Endothelial cell of umbilical vein (primary cell): ENCODE measurements at regions not wholly inside any gene's neighbourhood (a gene's known extent, or its start where the extent isn't known, plus 50 kb on each side); places are given as distances from the start of the nearest gene placed in this dataset.

ENCODE experiments used
- BruUV-seq: library from RNA; stranded (reverse); fragments of 400-500 nt; replicated peaks from 2 replicates; lab custom pipeline; 2021; lab: Mats Ljungman, UMichigan
- CTCF ChIA-PET: fragments of 300-600, 350-600 bp; sonication (Branson Sonifier 250); formaldehyde crosslinking; loops from one replicate; lab custom pipeline; 2021; ENCODE audit warnings: antibody characterized with exemption, inconsistent platforms; lab: Charles Lee
- POLR2A ChIA-PET: fragments of 300-600, 350-600 bp; sonication (Branson Sonifier 250); formaldehyde crosslinking; loops from one replicate; lab custom pipeline; 2021; ENCODE audit warnings: antibody characterized with exemption, inconsistent platforms; lab: Charles Lee
- DNase-seq: peaks from one replicate; pipeline ENCODE4 v3.0.0-alpha.2; 2011; ENCODE audit warnings: low read depth, low spot score
- FAIRE-seq: peaks from 2 replicates; lab custom pipeline; 2011; peaks lifted over from hg19 to GRCh38; lab: Jason Lieb, UNC
- H2AFZ ChIP-seq: 2 replicates; pipeline ENCODE4 v1.6.0; 2012; ENCODE audit warnings: low read depth, low read length, control low read depth, inconsistent platforms
- H3K27ac ChIP-seq: 2 replicates; pipeline ENCODE4 v1.5.1; 2011; ENCODE audit warnings: low read depth, mild to moderate bottlenecking, control low read depth, low read length, moderate library complexity; ENCODE audit not compliant: insufficient read depth
- H3K27me3 ChIP-seq, 2 experiments: 2 replicates each; pipeline versions ENCODE4 v1.6.0 to v1.6.1; 2011; ENCODE audit warnings: low read length in 2 of 2, mixed read lengths in 1 of 2; ENCODE audit not compliant: control insufficient read depth in 2 of 2, insufficient read depth in 2 of 2
- H3K36me3 ChIP-seq, 2 experiments: 2 replicates in 1 of 2; 3 replicates in 1 of 2; pipeline ENCODE4 v1.5.1; 2011; ENCODE audit warnings: low read length in 2 of 2, mild to moderate bottlenecking in 1 of 2, moderate library complexity in 1 of 2; ENCODE audit not compliant: control insufficient read depth in 2 of 2, insufficient read depth in 2 of 2; ENCODE audit errors: extremely low read depth in 1 of 2
- H3K4me1 ChIP-seq: 3 replicates; pipeline ENCODE4 v1.5.1; 2011; ENCODE audit warnings: mild to moderate bottlenecking, low read length; ENCODE audit not compliant: control insufficient read depth, insufficient read depth; ENCODE audit errors: extremely low read depth
- H3K4me2 ChIP-seq: 2 replicates; pipeline ENCODE4 v1.6.1; 2011; ENCODE audit warnings: low read length, control low read depth, mixed read lengths; ENCODE audit not compliant: insufficient read depth
- H3K4me3 ChIP-seq, 3 experiments: fragments of 200-600 bp in 1 of 3; sonication (generic), shearing (Covaris generic) in 1 of 3; replicated peaks in 1 of 3; 2 replicates each; pipeline ENCODE4 v1.5.1; 2011 to 2016; ENCODE audit warnings: control low read depth in 3 of 3, low read length in 3 of 3, mild to moderate bottlenecking in 2 of 3, inconsistent platforms in 1 of 3, low read depth in 1 of 3, moderate library complexity in 1 of 3; ENCODE audit not compliant: insufficient read depth in 1 of 3
- H3K79me2 ChIP-seq: 2 replicates; pipeline ENCODE4 v1.6.0; 2012; ENCODE audit warnings: low read length, inconsistent platforms; ENCODE audit not compliant: control insufficient read depth, insufficient read depth
- H3K9ac ChIP-seq: replicated peaks from 2 replicates; pipeline ENCODE3; 2011; ENCODE audit warnings: low read length, control low read depth; ENCODE audit not compliant: insufficient read depth; ENCODE audit errors: extremely low read depth
- H3K9me1 ChIP-seq: replicated peaks from 3 replicates; pipeline ENCODE4 v1.6.0; 2011; ENCODE audit warnings: mild to moderate bottlenecking, low read length; ENCODE audit not compliant: control insufficient read depth, insufficient read depth; ENCODE audit errors: extremely low read depth
- H3K9me3 ChIP-seq: replicated peaks from 2 replicates; pipeline ENCODE4 v1.5.1; 2012; ENCODE audit warnings: low read length, inconsistent platforms; ENCODE audit not compliant: control insufficient read depth, insufficient read depth
- H4K20me1 ChIP-seq: replicated peaks from 2 replicates; pipeline ENCODE3; 2011; ENCODE audit warnings: mild to moderate bottlenecking, low read length; ENCODE audit not compliant: control insufficient read depth, insufficient read depth; ENCODE audit errors: extremely low read depth
- CTCF ChIP-seq, 2 donors: IDR thresholded peaks; 1 replicate in 1 of 2; 2 replicates in 1 of 2; pipeline ENCODE4 v1.5.1; 2011; ENCODE audit warnings: low read length in 2 of 2, mild to moderate bottlenecking in 2 of 2, moderate library complexity in 2 of 2, control low read depth in 1 of 2, inconsistent platforms in 1 of 2, low read depth in 1 of 2; ENCODE audit not compliant: insufficient read depth in 1 of 2; ENCODE audit errors: extremely low read depth in 1 of 2
- EZH2 ChIP-seq: IDR thresholded peaks from 2 replicates; pipeline ENCODE4 v1.6.1; 2012; ENCODE audit warnings: borderline replicate concordance, low read depth, mild to moderate bottlenecking, moderate library complexity, low read length, inconsistent platforms; ENCODE audit not compliant: severe bottlenecking
- FOS ChIP-seq: IDR thresholded peaks from 2 replicates; pipeline ENCODE4 v1.6.1; 2011; ENCODE audit warnings: mild to moderate bottlenecking, low read length, moderate library complexity, borderline replicate concordance; ENCODE audit not compliant: insufficient read depth
- GATA2 ChIP-seq: IDR thresholded peaks from 2 replicates; pipeline ENCODE4 v1.7.0; 2011; ENCODE audit warnings: low read depth, mild to moderate bottlenecking, moderate library complexity, mixed read lengths, low read length; ENCODE audit not compliant: insufficient read length, insufficient read depth
- JUN ChIP-seq: IDR thresholded peaks from 2 replicates; pipeline ENCODE4 v1.6.1; 2011; ENCODE audit warnings: borderline replicate concordance, low read depth; ENCODE audit not compliant: insufficient read length, insufficient read depth
- MAX ChIP-seq: IDR thresholded peaks from 2 replicates; pipeline ENCODE4 v1.6.1; 2011; ENCODE audit not compliant: insufficient read depth, insufficient read length
- MYC ChIP-seq: IDR thresholded peaks from one replicate; pipeline ENCODE4 v1.6.1; 2011; ENCODE audit warnings: mild to moderate bottlenecking, low read depth, low read length
- POLR2A ChIP-seq: IDR thresholded peaks from 2 replicates; pipeline ENCODE4 v1.6.1; 2012; ENCODE audit warnings: low read depth, mild to moderate bottlenecking, control low read depth, low read length
- POLR2AphosphoS5 ChIP-seq: IDR thresholded peaks from 2 replicates; pipeline ENCODE4 v1.6.1; 2012; ENCODE audit warnings: low read depth, mild to moderate bottlenecking, control low read depth, low read length, moderate library complexity; ENCODE audit not compliant: insufficient read depth
- dilution Hi-C: fragments of 300-500 bp; cut with MboI; formaldehyde crosslinking; loops from one replicate; pipeline ENCODE4 v1.15.0; 2019; ENCODE audit warnings: low sequenced_read_pairs; ENCODE audit not compliant: extremely low pct_ligation_motif_present
- intact Hi-C: fragments of 100-400 bp; cut with micrococcal nuclease; formaldehyde crosslinking; loops from one replicate; pipeline ENCODE4 v1.10.0; 2022

- H3K4me1 ChIP-seq = no peaks in the 10 kb centered on the region
- CTCF ChIA-PET = no interaction called here
- H3K9me1 ChIP-seq = no peaks in the 10 kb centered on the region
- dilution Hi-C loops = no loop called here
- POLR2A ChIA-PET = no interaction called here
- no peak for FAIRE-seq
- H3K27me3 ChIP-seq = peaks cover 3 to 4% of the 10 kb centered on the region in 2 experiments
- H3K79me2 ChIP-seq = no peaks in the 10 kb centered on the region
- BruUV-seq = no TSS peak
- no peaks in the 10 kb centered on the region for H3K36me3 ChIP-seq
- H2AFZ ChIP-seq = no peak overlapping the region
- no peaks in the 10 kb centered on the region for H4K20me1 ChIP-seq
- no peak for DNase-seq
- no peak for TF ChIP-seq POLR2AphosphoS5
- TF ChIP-seq MAX = no peak
- no peak for TF ChIP-seq FOS
- no peak for TF ChIP-seq EZH2
- TF ChIP-seq MYC = no peak
- no peak for TF ChIP-seq JUN
- no peak for TF ChIP-seq CTCF (IDR thresholded peaks at IDR 0.05; ENCODE audit: extremely low read depth in 1 of 2, insufficient read depth in 1 of 2, low read depth in 1 of 2, low read length in 2 of 2)
- intact Hi-C loops = no loop called here
- H3K27ac ChIP-seq = no peak overlapping the region
- H3K9me3 ChIP-seq = no peaks in the 10 kb centered on the region
- H3K9ac ChIP-seq = no peak overlapping the region
- no peak overlapping the region for H3K4me3 ChIP-seq
- no peak overlapping the region for H3K4me2 ChIP-seq
Observed at GRCh38 chr10:91149550-91149949, 70.9 kb upstream of the PCGF5 start.

GRCh38 chr10:91150631-91151030 is 69.8 kb upstream of the PCGF5 start:
- no peak for FAIRE-seq
- no peak for DNase-seq
- POLR2A ChIA-PET = no interaction called here
- no TSS peak for BruUV-seq
- no peaks in the 10 kb centered on the region for H4K20me1 ChIP-seq
- H3K27me3 ChIP-seq = peaks cover 1 to 4% of the 10 kb centered on the region in 2 experiments
- TF ChIP-seq GATA2 = no peak
- TF ChIP-seq FOS = no peak
- no peak for TF ChIP-seq CTCF (IDR thresholded peaks at IDR 0.05; ENCODE audit: extremely low read depth in 1 of 2, insufficient read depth in 1 of 2, low read depth in 1 of 2, low read length in 2 of 2)
- TF ChIP-seq POLR2AphosphoS5 = no peak
- TF ChIP-seq JUN = no peak
- no peak for TF ChIP-seq EZH2
- no peak for TF ChIP-seq POLR2A
- no peak for TF ChIP-seq MAX
- no peak for TF ChIP-seq MYC
- no peaks in the 10 kb centered on the region for H3K79me2 ChIP-seq
- no peak overlapping the region for H3K27ac ChIP-seq
- no peak overlapping the region for H3K4me2 ChIP-seq
- CTCF ChIA-PET = no interaction called here
- no peaks in the 10 kb centered on the region for H3K9me3 ChIP-seq
- no peak overlapping the region for H3K9ac ChIP-seq
- no peaks in the 10 kb centered on the region for H3K9me1 ChIP-seq
- no peak overlapping the region for H2AFZ ChIP-seq
- H3K36me3 ChIP-seq = no peaks in the 10 kb centered on the region
- dilution Hi-C loops = no loop called here
- no peak overlapping the region for H3K4me3 ChIP-seq
- H3K4me1 ChIP-seq = no peaks in the 10 kb centered on the region
- intact Hi-C loops = no loop called here
